HG03342 (cell line): ENCODE measurements at regions not wholly inside any gene's neighbourhood (a gene's known extent, or its start where the extent isn't known, plus 50 kb on each side); places are given as distances from the start of the nearest gene placed in this dataset.
"Not testable (repeated sequence)": the region's sequence is repeated elsewhere in the genome, so short reads cannot be mapped to it uniquely, and the experiment has no call there.

Experiments used
- ATAC-seq: cut with Tn5 transposase; IDR thresholded peaks from one replicate; pipeline ENCODE4 v1.9.1; 2021; ENCODE audit warnings: mild to moderate bottlenecking, moderate library complexity; ENCODE audit not compliant: unreplicated experiment

DNA sequence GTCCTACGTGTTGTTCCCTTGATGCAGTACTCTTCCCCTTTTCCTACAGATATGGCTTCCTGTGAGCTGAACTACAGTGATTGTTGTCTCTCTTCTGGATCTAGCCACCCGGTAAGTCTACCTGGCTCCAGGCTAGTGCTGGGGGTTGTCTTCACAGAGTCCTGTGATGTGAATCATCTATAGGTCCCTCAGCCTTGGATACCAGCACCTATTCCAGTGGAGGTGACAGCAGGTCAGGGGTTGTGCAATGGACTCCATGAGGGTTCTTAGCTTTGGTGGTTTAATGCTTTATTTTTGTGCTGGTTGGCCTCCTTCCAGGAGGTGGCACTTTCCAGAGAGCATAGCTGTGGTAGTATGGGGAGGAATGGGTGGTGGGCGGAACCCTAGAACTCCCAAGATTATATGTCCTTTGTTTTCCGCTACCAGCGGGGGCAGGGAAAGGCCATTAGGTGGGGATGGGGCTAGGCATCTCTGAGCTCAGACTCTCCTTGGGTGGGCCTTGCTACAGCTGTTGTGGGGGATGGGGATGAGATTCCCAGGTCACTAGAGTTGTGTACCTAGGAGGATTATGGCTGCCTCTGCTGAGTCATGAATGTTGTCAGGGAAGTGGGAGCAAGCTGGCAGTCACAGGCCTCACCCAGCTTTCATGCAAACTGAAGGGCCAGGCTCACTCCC, 121.4 kb upstream of the ANKRD50 start:
- no peak for ATAC-seq

DNA sequence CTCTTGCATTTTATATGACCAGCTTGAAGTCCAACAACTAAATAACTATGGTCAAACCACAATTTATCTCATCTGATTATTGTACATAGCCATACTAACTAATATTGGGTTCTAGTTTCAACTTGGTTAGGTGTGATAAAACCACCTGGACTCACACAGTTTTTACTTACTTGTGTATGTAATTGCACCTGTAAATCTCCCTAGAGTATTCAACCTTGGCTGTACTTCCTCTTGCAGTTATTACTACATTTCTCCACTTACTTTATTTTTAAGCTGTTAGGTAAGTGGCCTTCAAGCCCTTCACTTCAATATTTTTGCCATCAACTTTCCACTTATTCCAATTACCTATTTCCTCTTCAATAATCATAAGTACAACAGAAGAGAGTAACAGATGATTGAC, 115.8 kb upstream of the ANKRD50 start:
- no peak for ATAC-seq

DNA sequence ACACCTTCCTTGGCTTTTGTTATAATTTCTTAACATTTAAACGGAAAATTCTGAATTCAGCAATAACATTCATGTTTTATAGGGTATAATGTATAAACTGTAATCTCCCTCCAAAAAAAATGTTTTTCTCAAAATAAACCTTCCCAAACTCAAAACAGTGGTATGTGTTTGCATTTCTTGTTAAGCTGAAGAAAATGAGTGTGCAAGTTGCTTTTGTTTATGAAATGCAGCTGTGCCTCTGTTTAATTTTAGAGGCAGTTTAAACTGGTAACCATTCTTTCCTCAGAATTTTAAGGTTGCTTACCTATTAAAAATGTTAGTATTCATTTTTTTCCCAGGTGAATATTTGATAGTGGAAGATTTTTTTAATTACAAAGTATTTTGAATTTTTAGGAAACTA, 105.0 kb upstream of the ANKRD50 start:
- no peak for ATAC-seq

DNA sequence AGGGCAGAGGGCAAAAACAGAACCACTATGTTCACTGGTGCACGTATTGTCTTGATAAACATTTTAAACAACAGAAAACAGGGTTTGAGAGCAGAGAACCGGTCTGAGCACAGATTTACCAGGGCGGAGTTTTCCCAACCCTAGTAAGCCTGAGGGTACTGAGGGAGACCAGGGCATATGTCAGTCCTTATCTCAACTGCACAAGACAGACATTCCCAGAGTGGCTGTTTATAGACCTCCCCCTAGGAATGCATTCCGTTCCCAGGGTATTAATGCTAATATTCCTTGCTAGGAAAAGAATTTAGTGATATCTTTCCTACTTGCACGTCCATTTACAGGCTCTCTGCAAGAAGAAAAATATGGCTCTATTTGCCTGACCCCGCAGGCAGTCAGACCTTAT, 99.7 kb upstream of the ANKRD50 start:
- not testable (repeated sequence) for ATAC-seq

DNA sequence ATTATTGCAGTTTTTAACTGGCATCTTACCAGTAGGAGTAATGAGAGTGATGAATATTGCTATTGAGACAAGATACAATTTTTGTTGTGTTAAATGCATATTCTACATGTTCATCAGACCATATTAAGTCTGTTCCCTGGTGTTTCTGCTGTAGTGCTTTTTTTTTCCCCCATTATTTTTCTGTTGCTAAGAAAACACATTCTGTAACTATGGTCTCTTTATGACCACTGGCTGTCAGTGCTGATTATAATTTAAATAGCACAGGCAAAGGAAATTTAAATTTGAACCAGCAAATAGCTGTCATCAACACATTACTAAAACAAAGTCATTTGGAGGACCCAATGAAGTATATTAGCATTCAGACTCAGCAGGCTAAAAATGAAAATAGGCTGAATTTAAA, 98.3 kb upstream of the ANKRD50 start:
- ATAC-seq, result no peak

DNA sequence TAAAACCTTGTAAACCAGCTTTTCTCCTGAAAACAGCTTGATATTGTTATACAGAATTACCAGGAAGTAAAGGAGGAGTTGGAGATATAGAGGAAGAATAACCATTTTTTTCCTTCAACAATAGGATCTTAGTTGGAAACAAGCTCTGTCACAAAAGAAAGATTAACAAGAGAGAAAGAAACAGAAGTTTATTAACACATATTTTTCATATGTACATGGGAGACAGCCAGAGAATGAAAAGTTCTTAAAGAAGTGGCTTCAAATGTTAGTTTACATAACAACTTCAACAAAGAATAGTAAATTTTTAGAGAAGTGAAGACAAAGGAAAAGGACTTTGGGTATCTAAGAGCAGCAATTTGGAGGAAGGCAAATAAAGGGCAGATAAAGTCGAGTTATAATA, 94.9 kb upstream of the ANKRD50 start:
- no peak for ATAC-seq

DNA sequence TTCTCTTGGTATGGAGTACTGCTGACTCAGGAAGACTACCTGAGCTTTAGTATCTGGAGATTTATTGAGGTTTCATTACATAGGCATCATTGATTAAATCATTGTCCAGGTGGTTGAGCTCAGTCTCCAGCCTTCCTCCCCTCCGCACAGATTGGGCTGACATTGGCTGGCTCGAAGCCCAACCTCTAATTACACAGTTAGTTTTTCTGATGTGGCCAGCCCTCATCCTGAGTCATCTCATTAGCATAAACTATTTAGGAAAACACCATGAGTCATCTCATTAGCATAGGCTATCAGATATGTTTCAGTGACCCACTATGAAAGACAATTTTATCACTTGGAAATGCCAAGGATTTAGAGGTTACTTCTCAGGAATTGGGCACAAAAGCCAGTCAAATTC, 93.9 kb upstream of the ANKRD50 start:
- no peak for ATAC-seq

DNA sequence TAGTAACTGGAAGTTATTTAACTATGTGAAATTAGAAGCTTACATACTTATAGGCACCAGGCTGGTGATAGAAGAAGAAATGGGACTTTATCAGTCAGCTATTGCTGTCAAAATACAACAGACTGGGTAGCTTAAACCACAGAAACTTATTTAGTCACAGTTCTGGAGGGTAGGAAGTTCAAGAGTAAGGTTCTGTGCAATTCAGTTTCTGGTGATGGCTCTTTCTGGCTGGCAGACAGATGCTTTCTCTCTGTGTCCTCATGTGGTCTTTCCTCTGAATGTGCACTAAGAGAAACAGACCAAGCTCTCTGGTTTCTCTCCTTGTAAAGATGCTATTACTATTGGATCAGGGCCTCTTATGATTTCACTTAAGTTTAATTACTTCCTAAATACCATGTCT, 92.1 kb upstream of the ANKRD50 start:
- peak; percentile 78 for ATAC-seq

DNA sequence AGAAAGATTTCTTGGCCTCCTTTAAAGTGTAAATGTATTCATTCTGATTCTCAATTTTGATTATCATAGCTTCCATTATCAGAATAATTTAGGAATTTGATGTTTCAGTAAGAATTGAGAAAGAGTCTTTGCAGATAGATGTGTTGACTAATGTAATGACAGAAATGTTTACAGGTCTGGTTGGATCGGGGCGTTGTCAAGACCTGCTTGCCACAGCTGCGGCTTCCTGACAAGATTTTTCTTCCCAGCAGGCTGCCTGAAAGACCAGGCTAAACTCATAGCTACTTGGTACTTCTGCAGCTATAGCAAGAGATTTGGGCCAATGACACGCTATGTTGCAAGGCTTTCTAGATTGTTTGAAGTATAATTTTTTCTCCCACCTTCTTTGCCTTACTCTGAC, 91.5 kb upstream of the ANKRD50 start:
- ATAC-seq, result no peak

DNA sequence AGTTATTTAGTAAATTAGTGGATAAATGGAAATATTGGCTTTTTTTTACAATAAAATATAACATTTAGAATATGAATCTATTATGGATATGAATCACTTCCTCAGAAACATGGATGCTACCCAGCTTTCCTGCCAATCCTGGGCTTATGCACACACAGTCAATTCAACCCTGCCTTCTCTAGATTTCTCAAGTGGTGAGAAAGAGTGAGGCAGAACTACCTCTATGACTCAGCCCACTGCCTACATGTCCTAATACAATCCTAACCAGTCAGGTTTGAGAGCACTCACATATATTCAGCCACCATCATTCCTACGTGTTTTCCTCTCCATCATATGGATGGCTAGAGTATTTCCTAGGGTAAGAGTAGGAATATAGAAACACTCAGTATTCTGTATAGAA, 91.1 kb upstream of the ANKRD50 start:
- ATAC-seq, result peak; percentile 53

DNA sequence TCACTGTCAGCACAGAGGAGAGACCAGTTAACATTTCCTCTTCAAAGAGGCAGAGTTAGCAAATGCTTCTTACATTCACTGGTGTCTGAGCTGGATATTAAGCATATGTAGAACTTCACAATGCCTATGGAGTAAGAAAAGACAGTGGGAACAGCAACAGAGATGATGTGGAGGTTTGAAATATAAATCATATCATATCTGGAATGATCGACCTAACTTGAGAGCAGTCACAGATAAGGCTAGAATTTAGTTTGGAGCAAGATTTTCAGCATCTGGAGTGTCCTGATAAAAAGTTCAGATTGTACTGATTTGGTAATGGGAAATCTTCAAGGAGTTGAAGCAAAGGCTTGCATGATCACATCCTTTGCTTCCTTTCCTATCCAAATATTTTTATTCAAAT, 90.5 kb upstream of the ANKRD50 start:
- ATAC-seq, result no peak

DNA sequence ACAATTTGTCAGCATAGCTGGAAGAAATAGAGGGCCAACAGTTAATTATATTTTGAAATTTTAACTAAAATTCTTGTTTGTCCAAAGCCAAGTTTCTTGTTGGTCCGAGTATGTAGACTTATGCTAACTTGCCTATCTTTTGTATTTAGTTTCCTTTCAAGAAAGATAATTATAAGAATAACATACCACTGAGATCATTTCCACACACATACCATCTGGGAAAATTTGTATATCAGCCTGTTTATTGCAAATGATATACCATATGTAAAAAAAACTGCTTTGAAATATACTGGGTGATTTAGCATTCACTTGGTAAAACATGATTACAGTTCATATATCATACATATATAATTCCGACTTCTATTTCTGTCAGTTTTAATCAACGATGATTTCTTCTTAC, 84.7 kb upstream of the ANKRD50 start:
- ATAC-seq, result no peak

DNA sequence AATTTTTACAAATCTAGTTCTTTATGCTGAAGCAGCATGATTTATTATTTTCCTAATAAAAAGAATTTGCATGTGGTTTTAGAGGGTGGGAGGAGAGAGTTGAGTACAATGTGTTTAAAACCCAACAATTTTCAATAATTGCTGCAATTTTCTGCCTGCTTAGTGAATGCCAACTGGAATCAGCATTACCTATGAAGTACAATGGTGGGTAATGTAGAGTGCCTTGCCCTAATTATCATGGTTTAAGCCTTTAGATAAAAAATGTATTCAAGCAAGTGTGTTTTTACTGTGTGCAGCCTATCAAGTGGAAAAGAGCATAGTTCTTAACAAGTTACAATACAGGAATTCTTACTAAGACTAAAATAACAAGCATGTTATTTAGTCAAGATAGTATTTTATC, 77.9 kb upstream of the ANKRD50 start:
- no peak for ATAC-seq

DNA sequence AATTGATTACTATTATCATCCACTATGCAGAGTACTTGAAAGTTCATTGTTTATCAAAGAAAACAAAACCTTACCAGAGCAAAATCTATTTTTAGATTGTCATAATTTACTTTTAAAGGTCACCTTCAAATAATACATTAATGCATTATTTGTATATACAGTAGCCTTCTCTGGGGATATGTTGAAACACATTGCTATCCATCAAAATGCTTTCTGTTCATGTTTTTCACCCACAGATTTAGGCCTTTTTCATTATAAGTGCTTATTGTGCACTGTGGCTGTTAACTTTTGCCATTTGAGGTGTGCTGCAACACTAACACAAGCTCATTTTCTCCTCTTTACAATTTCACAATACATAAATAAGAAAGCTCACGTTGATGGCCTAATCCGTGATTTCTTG, 74.1 kb upstream of the ANKRD50 start:
- no peak for ATAC-seq

DNA sequence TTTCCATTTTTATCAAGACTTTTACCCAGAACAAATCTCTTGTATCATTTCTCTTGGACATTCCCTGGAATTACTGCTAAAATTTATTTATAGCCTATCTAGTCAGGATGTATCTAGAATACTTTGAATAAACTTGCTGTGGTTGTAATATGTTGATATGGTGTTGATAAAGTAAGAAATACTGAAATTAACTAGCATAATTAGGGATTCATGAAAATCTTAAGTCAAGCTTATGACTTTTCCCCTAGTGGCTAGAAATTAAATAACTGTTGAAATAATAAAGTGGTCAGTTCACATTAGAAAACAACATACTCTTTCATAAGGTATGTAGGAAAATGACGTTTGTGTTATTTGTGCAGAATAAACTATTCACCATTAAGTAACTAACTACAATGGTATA, 73.1 kb upstream of the ANKRD50 start:
- no peak for ATAC-seq

DNA sequence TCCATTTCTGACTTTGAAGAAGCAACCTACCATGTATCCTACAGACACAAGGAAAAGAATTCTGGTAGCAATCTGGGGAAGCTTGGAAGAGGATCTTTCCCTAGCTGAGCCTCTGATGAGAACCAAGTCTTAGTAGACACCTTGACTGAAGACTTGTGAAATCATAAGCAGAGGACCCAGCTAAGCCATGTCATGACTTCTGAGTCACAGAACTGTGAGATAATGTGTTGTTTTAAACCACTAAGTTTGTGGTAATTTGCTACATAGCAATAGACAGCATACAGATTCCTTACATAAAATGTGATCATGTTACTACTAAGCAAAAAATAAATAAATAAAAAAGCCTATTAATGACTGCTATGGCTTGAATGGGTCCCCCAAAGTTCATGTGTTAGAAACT, 71.3 kb upstream of the ANKRD50 start:
- no peak for ATAC-seq

DNA sequence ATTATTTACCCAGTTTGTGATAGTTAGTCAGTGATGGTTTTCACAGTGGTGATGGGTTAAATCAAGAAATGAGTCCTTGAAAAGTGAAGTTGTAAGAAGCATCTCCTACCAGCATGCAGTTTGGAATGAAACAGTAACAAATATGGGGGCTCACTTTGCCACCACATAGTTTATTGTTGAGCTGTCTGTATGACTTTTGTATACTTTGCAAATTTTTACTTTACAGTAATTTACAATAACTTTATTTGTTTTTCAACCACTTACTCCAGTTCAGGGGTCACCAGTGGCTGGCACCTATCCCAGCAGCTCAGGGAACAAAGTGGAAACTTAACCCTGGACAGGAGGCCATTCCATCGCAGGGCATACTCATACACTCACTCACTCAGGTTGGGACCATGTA, 64.5 kb upstream of the ANKRD50 start:
- ATAC-seq, result no peak

DNA sequence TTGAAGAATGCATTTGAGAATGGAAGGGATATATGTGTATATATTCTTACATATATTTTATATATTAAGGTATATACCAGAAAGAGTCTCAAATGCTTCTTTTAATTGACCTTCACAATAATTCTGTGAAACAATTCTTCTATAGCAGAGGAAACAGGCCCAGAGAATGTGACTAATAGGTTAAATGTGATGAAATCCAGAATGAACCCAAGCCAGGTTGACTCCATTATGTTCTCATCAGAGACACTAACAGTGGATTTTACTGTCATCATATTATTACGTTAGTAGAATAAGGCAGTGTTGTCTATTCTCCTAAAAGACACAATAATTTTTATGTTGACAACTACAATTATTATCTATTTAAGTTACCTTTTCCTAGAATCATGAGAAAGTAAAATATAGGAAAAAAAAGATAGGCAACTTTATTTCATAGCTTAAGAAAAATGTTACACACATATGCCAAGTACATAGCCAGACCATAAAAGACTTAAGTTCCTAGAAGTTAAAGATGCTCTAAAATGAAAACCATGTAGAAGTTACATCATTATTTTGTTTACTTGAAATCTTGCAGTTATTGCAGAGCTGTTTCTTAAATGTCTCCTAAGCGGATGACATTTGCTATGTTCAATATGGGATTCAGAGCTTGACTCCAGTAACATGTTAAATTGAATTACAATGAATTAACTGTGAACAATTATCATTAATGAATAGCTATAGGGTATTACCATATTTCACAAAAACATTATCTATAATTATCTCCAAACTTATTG, 56.2 kb upstream of the ANKRD50 start:
- ATAC-seq, result no peak

DNA sequence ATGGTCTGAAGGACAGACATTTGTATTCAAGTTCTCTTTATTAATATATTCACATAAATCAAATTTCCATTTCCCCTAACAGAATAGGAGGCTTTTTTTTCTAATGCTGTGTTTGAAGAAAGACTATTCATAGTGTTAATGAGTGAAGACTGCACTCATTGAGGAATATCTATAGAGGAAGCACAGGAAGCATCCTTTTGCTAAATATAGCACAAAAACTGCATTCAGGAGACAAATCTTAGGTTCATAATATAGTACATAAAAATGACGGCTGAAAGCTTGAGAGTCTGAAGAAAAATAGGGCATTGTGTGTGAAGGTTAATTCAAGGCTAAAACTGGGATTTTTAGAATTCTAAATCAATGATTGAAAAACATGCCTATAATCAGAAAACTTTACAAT, 50.4 kb upstream of the ANKRD50 start:
- no peak for ATAC-seq
